PC-9 (cell line): ENCODE measurements at regions not wholly inside any gene's neighbourhood (a gene's known extent, or its start where the extent isn't known, plus 50 kb on each side); places are given as distances from the start of the nearest gene placed in this dataset.
"Not testable (repeated sequence)": the region's sequence is repeated elsewhere in the genome, so short reads cannot be mapped to it uniquely, and the experiment has no call there.

Experiments used
- BruUV-seq: library from RNA; stranded (reverse); fragments of 400-500 nt; replicated peaks from 2 replicates; lab custom pipeline; 2021; lab: Mats Ljungman, UMichigan
- CTCF ChIA-PET: fragments of 300-600 bp; sonication (Branson Sonifier 250); formaldehyde crosslinking; loops from one replicate; lab custom pipeline; 2022; ENCODE audit warnings: antibody characterized with exemption; lab: Charles Lee
- POLR2A ChIA-PET: fragments of 300-600 bp; sonication (Branson Sonifier 250); formaldehyde crosslinking; loops from one replicate; lab custom pipeline; 2022; ENCODE audit warnings: antibody characterized with exemption; ENCODE audit not compliant: unreplicated experiment; lab: Charles Lee
- DNase-seq, 2 experiments: peaks; one replicate each; pipeline versions ENCODE4 v3.0.0 to v3.0.0-alpha.2; 2015 to 2022; ENCODE audit warnings: mixed read lengths in 1 of 2
- H2AFZ ChIP-seq: fragments of 200-600 bp; sonication (generic); 2 replicates; pipeline ENCODE4 v1.8.1; 2017; ENCODE audit warnings: antibody characterized with exemption
- H3F3A ChIP-seq: fragments of 200-600 bp; sonication (generic); 2 replicates; pipeline ENCODE4 v1.8.1; 2017; ENCODE audit warnings: antibody characterized with exemption, mild to moderate bottlenecking, low read depth; ENCODE audit not compliant: insufficient read depth
- H3K27ac ChIP-seq: fragments of 200-600 bp; sonication (generic); 2 replicates; pipeline ENCODE4 v1.6.1; 2016; ENCODE audit warnings: mixed run types
- H3K27me3 ChIP-seq: fragments of 200-600 bp; sonication (generic); 2 replicates; pipeline ENCODE4 v1.6.1; 2016; ENCODE audit warnings: low read depth, mixed run types; ENCODE audit not compliant: insufficient read depth
- H3K36me3 ChIP-seq: fragments of 200-600 bp; sonication (generic); 2 replicates; pipeline ENCODE4 v1.6.1; 2016; ENCODE audit warnings: low read depth, mixed run types
- H3K4me1 ChIP-seq: fragments of 200-600 bp; sonication (generic); replicated peaks from 2 replicates; pipeline ENCODE4 v1.6.1; 2016; ENCODE audit warnings: mixed run types; ENCODE audit not compliant: insufficient read depth
- H3K4me2 ChIP-seq: fragments of 200-600 bp; sonication (generic); 2 replicates; pipeline ENCODE4 v1.6.1; 2017; ENCODE audit warnings: mixed run types
- H3K4me3 ChIP-seq: fragments of 200-600 bp; sonication (generic); 2 replicates; pipeline ENCODE4 v1.6.1; 2016; ENCODE audit warnings: mixed run types
- H3K79me2 ChIP-seq: fragments of 200-600 bp; sonication (generic); 2 replicates; pipeline ENCODE4 v1.6.1; 2017; ENCODE audit warnings: low read depth, mixed run types
- H3K9me2 ChIP-seq: fragments of 200-600 bp; sonication (generic); 2 replicates; pipeline ENCODE4 v1.8.1; 2017; ENCODE audit warnings: mild to moderate bottlenecking; ENCODE audit not compliant: insufficient read depth
- H3K9me3 ChIP-seq: fragments of 200-600 bp; sonication (generic); 2 replicates; pipeline ENCODE4 v1.8.1; 2016; ENCODE audit warnings: low read depth; ENCODE audit not compliant: insufficient read depth
- H4K20me1 ChIP-seq: fragments of 200-600 bp; sonication (generic); 2 replicates; pipeline ENCODE4 v1.8.1; 2017; ENCODE audit not compliant: insufficient read depth
- CTCF ChIP-seq: fragments of 200-600 bp; sonication (generic); conservative IDR thresholded peaks from 2 replicates; pipeline ENCODE4 v1.6.1; 2017; ENCODE audit warnings: mixed run types, antibody characterized with exemption, mild to moderate bottlenecking, moderate library complexity
- EZH2 ChIP-seq: fragments of 200-600 bp; sonication (generic); IDR thresholded peaks from 2 replicates; pipeline ENCODE4 v1.8.0; 2017; ENCODE audit warnings: antibody characterized with exemption, low read depth
- intact Hi-C: fragments of 100-400 bp; cut with micrococcal nuclease; formaldehyde crosslinking; loops from one replicate; pipeline ENCODE4 v1.10.0; 2022; ENCODE audit not compliant: unreplicated experiment

- H3F3A ChIP-seq = no peaks in the 10 kb centered on the region
- H3K27me3 ChIP-seq = no peaks in the 10 kb centered on the region
- no peaks in the 10 kb centered on the region for H3K9me2 ChIP-seq
- BruUV-seq = no TSS peak
- no peaks in the 10 kb centered on the region for H3K36me3 ChIP-seq
- no peak overlapping the region for H3K4me3 ChIP-seq
- ChIA-PET CTCF (interaction anchor here (0.6 kb wide), 1 partner anchor 562 kb away, joined by 3 read pairs; no protein-coding TSS in a partner anchor), POLR2A (interaction anchor here (0.6 kb wide), 3 partner anchors 13 to 708 kb away, joined by 4 read pairs; no protein-coding TSS in a partner anchor)
- no peaks in the 10 kb centered on the region for H3K79me2 ChIP-seq
- no peaks in the 10 kb centered on the region for H4K20me1 ChIP-seq
- TF ChIP-seq EZH2 (no peak), CTCF (no peak)
- intact Hi-C loops = no loop called here
- no peak overlapping the region for H3K4me2 ChIP-seq
- no peaks in the 10 kb centered on the region for H3K9me3 ChIP-seq
- H3K27ac ChIP-seq = no peak overlapping the region
- no peak for DNase-seq
- H3K4me1 ChIP-seq = no peaks in the 10 kb centered on the region
- H2AFZ ChIP-seq = no peak overlapping the region
These were observed 679.3 kb upstream of the IGFBP3 start for GRCh38 chr7:46600340-46600739.

GRCh38 chr7:46594831-46595230 is 673.8 kb upstream of the IGFBP3 start:
- H3K4me1 ChIP-seq = peaks cover 18% of the 10 kb centered on the region
- H3K27me3 ChIP-seq, H2AFZ ChIP-seq, H3K4me3 ChIP-seq, H4K20me1 ChIP-seq, H3K79me2 ChIP-seq, H3K9me3 ChIP-seq, H3K27ac ChIP-seq, H3K9me2 ChIP-seq, CTCF ChIA-PET, POLR2A ChIA-PET, BruUV-seq, intact Hi-C loops, H3K36me3 ChIP-seq, DNase-seq, H3F3A ChIP-seq, H3K4me2 ChIP-seq: not testable (repeated sequence)

GRCh38 chr7:46590918-46591905 is 670.1 kb upstream of the IGFBP3 start:
- BruUV-seq, H3K79me2 ChIP-seq, H3F3A ChIP-seq, intact Hi-C loops, H4K20me1 ChIP-seq, H3K9me3 ChIP-seq, H3K36me3 ChIP-seq, H3K9me2 ChIP-seq, H3K27me3 ChIP-seq: not testable (repeated sequence)
- ChIA-PET CTCF (interaction anchor here (0.6 to 0.7 kb wide), 7 partner anchors 25 to 702 kb away, joined by 3 to 6 read pairs (median 4); no protein-coding TSS in a partner anchor), POLR2A (interaction anchor here (0.6 to 0.7 kb wide), 7 partner anchors 22 to 709 kb away, joined by 3 to 10 read pairs (median 6); no protein-coding TSS in a partner anchor)
- peak; percentile 74 to 77 for DNase-seq
- peak overlapping the region; percentile 65 for H2AFZ ChIP-seq
- peaks cover 18% of the 10 kb centered on the region for H3K4me1 ChIP-seq
- H3K4me3 ChIP-seq = peak overlapping the region; percentile 7; the same call in 1 of the 2 replicates
- H3K4me2 ChIP-seq = peak overlapping the region; percentile 57
- H3K27ac ChIP-seq = peak overlapping the region; percentile 8; the same call in 1 of the 2 replicates

- peaks cover 5% of the 10 kb centered on the region; the same call in 1 of the 2 replicates for H3F3A ChIP-seq
- no TSS peak for BruUV-seq
- intact Hi-C loops = no loop called here
- H4K20me1 ChIP-seq = no peaks in the 10 kb centered on the region
- H3K79me2 ChIP-seq = no peaks in the 10 kb centered on the region
- H3K27ac ChIP-seq = no peak overlapping the region
- no peaks in the 10 kb centered on the region for H3K9me2 ChIP-seq
- no peak overlapping the region for H3K4me2 ChIP-seq
- DNase-seq = no peak
- no peaks in the 10 kb centered on the region; the same call in 1 of the 2 replicates for H3K9me3 ChIP-seq
- TF ChIP-seq EZH2 (no peak), CTCF (no peak)
- POLR2A ChIA-PET = no interaction called here
- no peaks in the 10 kb centered on the region for H3K36me3 ChIP-seq
- CTCF ChIA-PET = no interaction called here
- H3K27me3 ChIP-seq = no peaks in the 10 kb centered on the region
- no peak overlapping the region for H2AFZ ChIP-seq
- peaks cover 18% of the 10 kb centered on the region for H3K4me1 ChIP-seq
- H3K4me3 ChIP-seq = no peak overlapping the region
These were observed 668.2 kb upstream of the IGFBP3 start for GRCh38 chr7:46589286-46589685.
